ENCODE measurements at regions not wholly inside any gene's neighbourhood (a gene's known extent, or its start where the extent isn't known, plus 50 kb on each side); places are given as distances from the start of the nearest gene placed in this dataset.

- TF ChIP-seq CTCF (IDR thresholded peaks at IDR 0.05; ENCODE audit: extremely low read depth, insufficient read depth, missing control alignments): no peak
- no peak for DNase-seq (ENCODE audit: low spot score)
- in situ Hi-C loops (cut with MboI; ENCODE audit: low pct_unique_long_range_greater_than_20kb, low sequenced_read_pairs, unreplicated experiment): no loop called here
Measured at GRCh38 chr7:116310141-116310540, 99.8 kb downstream of the TES start.

- in situ Hi-C loops (cut with MboI; ENCODE audit: low pct_unique_long_range_greater_than_20kb, low sequenced_read_pairs, unreplicated experiment): no loop called here
- no peak for TF ChIP-seq CTCF (IDR thresholded peaks at IDR 0.05; ENCODE audit: extremely low read depth, insufficient read depth, missing control alignments)
- no peak for DNase-seq (ENCODE audit: low spot score)
Measured at GRCh38 chr7:116311259-116311658, 100.9 kb downstream of the TES start.

GRCh38 chr7:116311816-116312471, 101.6 kb downstream of the TES start:
- DNase-seq (ENCODE audit: low spot score): no peak
- TF ChIP-seq CTCF (IDR thresholded peaks at IDR 0.05; ENCODE audit: extremely low read depth, insufficient read depth, missing control alignments): no peak
- in situ Hi-C loops (cut with MboI; ENCODE audit: low pct_unique_long_range_greater_than_20kb, low sequenced_read_pairs, unreplicated experiment): no loop called here

- DNase-seq (ENCODE audit: low spot score): no peak
- in situ Hi-C loops (cut with MboI; ENCODE audit: low pct_unique_long_range_greater_than_20kb, low sequenced_read_pairs, unreplicated experiment): no loop called here
- TF ChIP-seq CTCF (IDR thresholded peaks at IDR 0.05; ENCODE audit: extremely low read depth, insufficient read depth, missing control alignments): no peak
Measured at GRCh38 chr7:116315293-116315692, 105.0 kb downstream of the TES start.

GRCh38 chr7:116315803-116316202, 105.5 kb downstream of the TES start:
- in situ Hi-C loops (cut with MboI; ENCODE audit: low pct_unique_long_range_greater_than_20kb, low sequenced_read_pairs, unreplicated experiment): no loop called here
- DNase-seq (ENCODE audit: low spot score): peak; percentile 6
- TF ChIP-seq CTCF (IDR thresholded peaks at IDR 0.05; ENCODE audit: extremely low read depth, insufficient read depth, missing control alignments): no peak

GRCh38 chr7:116316838-116317628, 106.7 kb downstream of the TES start:
- in situ Hi-C loops (cut with MboI; ENCODE audit: low pct_unique_long_range_greater_than_20kb, low sequenced_read_pairs, unreplicated experiment): no loop called here
- DNase-seq (ENCODE audit: low spot score): peak; percentile 29
- TF ChIP-seq CTCF (IDR thresholded peaks at IDR 0.05; ENCODE audit: extremely low read depth, insufficient read depth, missing control alignments): no peak

Data from GM13977 (cell line).